ENCODE measurements at regions not wholly inside any gene's neighbourhood (a gene's known extent, or its start where the extent isn't known, plus 50 kb on each side); places are given as distances from the start of the nearest gene placed in this dataset.

- no peak for TF ChIP-seq CREB1 (IDR thresholded peaks at IDR 0.05; ENCODE audit: low read depth)
- no peak for TF ChIP-seq NFIC (IDR thresholded peaks at IDR 0.05)
- no peak for TF ChIP-seq TEAD4 (IDR thresholded peaks at IDR 0.05)
- TF ChIP-seq MAX (IDR thresholded peaks at IDR 0.05): no peak
- no peak for TF ChIP-seq EP300 (IDR thresholded peaks at IDR 0.05; ENCODE audit: borderline replicate concordance)
- TF ChIP-seq ZBTB7A (IDR thresholded peaks at IDR 0.05; ENCODE audit: low read depth): no peak
- no peak for TF ChIP-seq TCF12 (IDR thresholded peaks at IDR 0.05; ENCODE audit: low read depth)
- no peak for TF ChIP-seq USF1 (IDR thresholded peaks at IDR 0.05)
- TF ChIP-seq EGR1 (IDR thresholded peaks at IDR 0.05): no peak
- no peak for TF ChIP-seq RAD21 (IDR thresholded peaks at IDR 0.05; ENCODE audit: low read depth)
- TF ChIP-seq FOXM1 (IDR thresholded peaks at IDR 0.05; ENCODE audit: borderline replicate concordance, low read depth): no peak
- TF ChIP-seq CEBPB (IDR thresholded peaks at IDR 0.05): no peak
These were observed 333.4 kb upstream of the ZNF462 start for GRCh38 chr9:106529616-106530015.
